ENCODE measurements at regions not wholly inside any gene's neighbourhood (a gene's known extent, or its start where the extent isn't known, plus 50 kb on each side); places are given as distances from the start of the nearest gene placed in this dataset.

DNA sequence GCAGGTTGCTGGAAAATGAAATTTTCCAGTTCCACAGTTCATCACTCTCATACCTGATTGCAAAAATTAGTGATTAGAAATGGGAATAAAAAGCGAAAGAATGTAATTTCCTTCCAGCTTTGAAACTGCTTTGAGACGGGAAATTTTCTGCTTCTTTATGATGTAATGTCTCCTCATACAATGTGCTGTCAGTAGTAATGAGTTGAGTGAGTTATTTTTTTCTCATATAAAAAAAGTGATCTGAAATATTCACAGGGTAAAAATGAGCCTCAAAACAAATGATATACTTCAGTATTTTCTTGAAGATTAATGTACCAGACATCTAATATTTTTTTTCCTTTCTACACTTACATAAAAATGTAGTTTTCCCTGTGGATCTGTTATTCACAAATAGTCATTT is 179.1 kb upstream of the FAT4 start (continued):
- no peak for TF ChIP-seq CHD1 (IDR thresholded peaks at IDR 0.05; ENCODE audit: low read depth, low read length)

DNA sequence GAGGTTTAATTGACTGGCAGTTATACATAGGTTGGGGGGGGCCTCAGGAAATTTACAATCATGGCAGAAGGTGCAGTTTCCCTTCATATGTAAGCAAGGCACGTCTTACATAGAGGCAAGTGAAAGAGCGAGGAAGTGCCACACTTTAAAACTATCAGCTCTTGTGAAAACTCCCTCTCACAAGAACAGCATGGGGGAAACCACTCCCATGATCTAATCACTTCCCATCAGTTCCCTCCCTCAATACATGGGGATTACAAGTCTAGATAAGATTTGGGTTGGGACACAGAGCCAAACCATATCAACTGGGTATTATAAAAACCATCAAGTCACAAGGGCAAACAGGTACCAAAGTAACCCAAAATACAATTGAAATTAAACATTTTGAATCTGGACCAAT is 182.0 kb upstream of the FAT4 start:
- no peak for FAIRE-seq
- no peaks in the 10 kb centered on the region for H3K23me2 ChIP-seq (ENCODE audit: low read depth, low read length)

More for the DNA sequence above, 182.0 kb upstream of the FAT4 start:
- no peak overlapping the region for H3K9ac ChIP-seq (replicated peaks in 1 of 4; ENCODE audit: extremely low read depth in 1 of 4, low read depth in 3 of 4, low read length in 3 of 4)
- no peaks in the 10 kb centered on the region for H3K9me3 ChIP-seq (ENCODE audit: insufficient read depth in 2 of 2, low read depth in 1 of 2, low read length in 1 of 2)
- no peak overlapping the region for H2BK5ac ChIP-seq (ENCODE audit: low read depth, low read length)
- H4K20me1 ChIP-seq (replicated peaks in 1 of 2; ENCODE audit: control insufficient read depth in 1 of 2, insufficient read depth in 2 of 2, low read length in 2 of 2) = no peaks in the 10 kb centered on the region
- H3K79me2 ChIP-seq (ENCODE audit: control insufficient read depth in 1 of 2, insufficient read depth in 2 of 2, low read length in 2 of 2) = no peaks in the 10 kb centered on the region
- no peak overlapping the region for H3K23ac ChIP-seq (ENCODE audit: insufficient read length)
- H3K79me1 ChIP-seq (ENCODE audit: low read depth, low read length) = no peaks in the 10 kb centered on the region
- no peak overlapping the region for H3K4ac ChIP-seq (replicated peaks; ENCODE audit: insufficient read length, low read depth, low read length)
- no peak for DNase-seq (ENCODE audit: low read depth in 1 of 2, low spot score in 2 of 2)
- no peaks in the 10 kb centered on the region for H3K27me3 ChIP-seq (replicated peaks in 1 of 4; ENCODE audit: control insufficient read depth in 3 of 4, extremely low read depth in 1 of 4, insufficient read depth in 3 of 4, low read length in 3 of 4)
- ChIA-PET CTCF (ENCODE audit: partially characterized antibody) (interaction anchor here (1.6 kb wide), 1 partner anchor 15 kb away, joined by 3 read pairs; no protein-coding TSS in a partner anchor), POLR2A (ENCODE audit: partially characterized antibody) (no interaction called here)
- H2BK120ac ChIP-seq (replicated peaks; ENCODE audit: low read depth, low read length) = no peak overlapping the region
- no peak overlapping the region for H2BK15ac ChIP-seq (ENCODE audit: low read length)
- H3K56ac ChIP-seq (replicated peaks; ENCODE audit: insufficient read length, low read depth, low read length) = no peak overlapping the region
- no peak overlapping the region for H3K27ac ChIP-seq (ENCODE audit: low read depth, low read length)
- no peak overlapping the region for H3K4me2 ChIP-seq (ENCODE audit: insufficient read depth in 1 of 2, low read depth in 2 of 2, low read length in 2 of 2)
- H2AK5ac ChIP-seq (ENCODE audit: low read depth, low read length) = no peak overlapping the region
- H3K4me1 ChIP-seq (replicated peaks in 1 of 4; ENCODE audit: control insufficient read depth in 3 of 4, insufficient read depth in 4 of 4, low read length in 3 of 4) = no peaks in the 10 kb centered on the region
- TF ChIP-seq KDM1A (IDR thresholded peaks at IDR 0.05; ENCODE audit: borderline replicate concordance, low read length) (no peak), SUZ12 (IDR thresholded peaks at IDR 0.05; ENCODE audit: low read length) (no peak), FOSL1 (IDR thresholded peaks at IDR 0.05; ENCODE audit: insufficient read depth, low read depth, low read length) (no peak), ASH2L (IDR thresholded peaks at IDR 0.05; ENCODE audit: low read length) (no peak), YY1 (IDR thresholded peaks at IDR 0.05; ENCODE audit: low read depth, low read length) (no peak)
- H2BK20ac ChIP-seq (ENCODE audit: low read length) = no peak overlapping the region
- H3K18ac ChIP-seq (ENCODE audit: extremely low read depth, low read length) = no peak overlapping the region
- H3K4me3 ChIP-seq (ENCODE audit: extremely low read depth in 1 of 4, insufficient read depth in 2 of 4, low read depth in 3 of 4, low read length in 4 of 4) = no peak overlapping the region
- H3K14ac ChIP-seq (ENCODE audit: insufficient read length) = no peak overlapping the region
- H4K8ac ChIP-seq (ENCODE audit: extremely low read depth, insufficient read depth, low read length) = no peak overlapping the region
- 97% methylated on average over 2 of the region's 2 CpGs; no CpG with 5 or more reads in 1 of the 2 experiments for WGBS, 2 experiments (ENCODE audit: extremely low coverage in 1 of 2, insufficient coverage in 1 of 2, insufficient read length in 1 of 2, insufficient replicate concordance in 2 of 2, low coverage in 1 of 2, low lambda C conversion rate in 2 of 2, missing lambda C conversion rate in 1 of 2)
- H2BK12ac ChIP-seq (ENCODE audit: low read depth, low read length) = no peak overlapping the region
- no peaks in the 10 kb centered on the region for H3K36me3 ChIP-seq (ENCODE audit: control insufficient read depth in 2 of 4, insufficient read depth in 4 of 4, low read length in 3 of 4)
- no peak overlapping the region for H2AFZ ChIP-seq (ENCODE audit: low read length)
- no peak overlapping the region for H4K91ac ChIP-seq (replicated peaks; ENCODE audit: insufficient read length, low read length)
- H4K5ac ChIP-seq (ENCODE audit: insufficient read length, low read depth, low read length) = no peak overlapping the region

Measured in H1 (cell line).